ENCODE measurements at regions not wholly inside any gene's neighbourhood (a gene's known extent, or its start where the extent isn't known, plus 50 kb on each side); places are given as distances from the start of the nearest gene placed in this dataset.
"Not testable (repeated sequence)": the region's sequence is repeated elsewhere in the genome, so short reads cannot be mapped to it uniquely, and the experiment has no call there.

DNA sequence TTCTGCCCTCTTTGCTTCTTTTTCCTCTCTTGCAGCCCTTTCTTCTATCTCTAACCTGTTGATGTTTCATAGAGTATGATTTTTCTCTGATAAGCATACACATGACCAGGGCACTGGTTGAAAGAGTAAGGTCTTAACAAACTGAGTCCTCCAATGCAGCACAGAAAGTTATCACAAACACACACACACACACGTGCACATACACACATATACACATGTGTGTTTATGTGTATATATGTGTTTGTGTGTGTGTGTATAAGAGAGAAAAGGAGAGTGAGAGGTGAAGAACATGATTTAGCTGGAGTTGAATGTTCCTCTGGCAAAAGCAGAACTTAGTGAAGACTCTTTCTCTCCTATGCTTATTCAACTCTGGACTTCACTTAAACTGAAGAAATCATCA, 130.0 kb downstream of the KLF6 start:
- TF ChIP-seq, protein P1, sequence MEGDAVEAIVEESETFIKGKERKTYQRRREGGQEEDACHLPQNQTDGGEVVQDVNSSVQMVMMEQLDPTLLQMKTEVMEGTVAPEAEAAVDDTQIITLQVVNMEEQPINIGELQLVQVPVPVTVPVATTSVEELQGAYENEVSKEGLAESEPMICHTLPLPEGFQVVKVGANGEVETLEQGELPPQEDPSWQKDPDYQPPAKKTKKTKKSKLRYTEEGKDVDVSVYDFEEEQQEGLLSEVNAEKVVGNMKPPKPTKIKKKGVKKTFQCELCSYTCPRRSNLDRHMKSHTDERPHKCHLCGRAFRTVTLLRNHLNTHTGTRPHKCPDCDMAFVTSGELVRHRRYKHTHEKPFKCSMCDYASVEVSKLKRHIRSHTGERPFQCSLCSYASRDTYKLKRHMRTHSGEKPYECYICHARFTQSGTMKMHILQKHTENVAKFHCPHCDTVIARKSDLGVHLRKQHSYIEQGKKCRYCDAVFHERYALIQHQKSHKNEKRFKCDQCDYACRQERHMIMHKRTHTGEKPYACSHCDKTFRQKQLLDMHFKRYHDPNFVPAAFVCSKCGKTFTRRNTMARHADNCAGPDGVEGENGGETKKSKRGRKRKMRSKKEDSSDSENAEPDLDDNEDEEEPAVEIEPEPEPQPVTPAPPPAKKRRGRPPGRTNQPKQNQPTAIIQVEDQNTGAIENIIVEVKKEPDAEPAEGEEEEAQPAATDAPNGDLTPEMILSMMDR (conservative IDR thresholded peaks at IDR 0.05 in 1 of 2, IDR thresholded peaks at IDR 0.05 in 1 of 2; ENCODE audit: low read depth in 1 of 2, low read length in 2 of 2), result no peak
- TF ChIP-seq EZH2 (IDR thresholded peaks at IDR 0.05; ENCODE audit: low read length, missing control alignments), result no peak
- no peak for DNase-seq (ENCODE audit: low read depth in 2 of 2)

DNA sequence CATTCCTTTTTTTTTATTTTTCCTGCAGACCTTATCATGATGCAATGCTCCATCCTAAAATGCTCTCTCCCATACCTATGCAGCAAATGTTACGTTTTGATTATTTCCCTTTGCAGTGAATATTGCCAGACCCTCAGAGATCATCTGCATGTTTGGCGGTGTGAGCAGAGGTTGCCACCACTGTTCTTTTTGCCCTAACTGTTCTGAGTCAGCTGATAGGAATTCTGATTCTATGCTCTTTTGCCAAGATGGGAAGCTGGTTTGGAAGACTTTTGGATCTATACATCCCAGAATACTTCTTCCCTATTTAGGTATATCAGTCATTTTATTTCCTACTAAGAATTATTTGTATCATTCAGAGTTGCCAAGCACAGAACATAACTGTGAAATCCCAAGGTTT, 130.5 kb downstream of the KLF6 start:
- no peak overlapping the region for H2AFZ ChIP-seq (ENCODE audit: low read length)
- no peaks in the 10 kb centered on the region for H3K9me3 ChIP-seq (ENCODE audit: control insufficient read depth, insufficient read depth, low read depth, low read length)
- H3K4me3 ChIP-seq (replicated peaks in 1 of 4; ENCODE audit: control extremely low read depth in 1 of 4, insufficient read depth in 1 of 4, low read depth in 3 of 4, low read length in 4 of 4), result no peak overlapping the region
- DNase-seq (ENCODE audit: low read depth in 2 of 2), result peak; percentile 34 to 37
- TF ChIP-seq, protein P1 (conservative IDR thresholded peaks at IDR 0.05 in 1 of 2, IDR thresholded peaks at IDR 0.05 in 1 of 2; ENCODE audit: low read depth in 1 of 2, low read length in 2 of 2), result no peak
- no peak for TF ChIP-seq EZH2 (IDR thresholded peaks at IDR 0.05; ENCODE audit: low read length, missing control alignments)
- H3K4me1 ChIP-seq (ENCODE audit: control insufficient read depth, extremely low read depth, insufficient read depth, low read length), result no peaks in the 10 kb centered on the region
- no peaks in the 10 kb centered on the region for H3K36me3 ChIP-seq (ENCODE audit: control insufficient read depth, insufficient read depth, low read length)
- no peak overlapping the region for H3K4me2 ChIP-seq (ENCODE audit: extremely low read depth, insufficient read depth, low read length)
- no peaks in the 10 kb centered on the region for H3K27me3 ChIP-seq (ENCODE audit: control insufficient read depth, insufficient read depth, low read length)
- H3K9ac ChIP-seq (ENCODE audit: insufficient read depth, low read length), result no peak overlapping the region
- no peaks in the 10 kb centered on the region for H4K20me1 ChIP-seq (ENCODE audit: control insufficient read depth, extremely low read depth, insufficient read depth, low read length)
- no peak overlapping the region for H3K27ac ChIP-seq (ENCODE audit: insufficient read depth, low read length)
- no peaks in the 10 kb centered on the region for H3K79me2 ChIP-seq (ENCODE audit: control insufficient read depth, insufficient read depth, low read length)

More for the DNA sequence above, 130.0 kb downstream of the KLF6 start:
- no peaks in the 10 kb centered on the region for H3K79me2 ChIP-seq (ENCODE audit: control insufficient read depth, insufficient read depth, low read length)
- H3K4me3 ChIP-seq (replicated peaks in 1 of 4; ENCODE audit: control extremely low read depth in 1 of 4, insufficient read depth in 1 of 4, low read depth in 3 of 4, low read length in 4 of 4), result no peak overlapping the region
- no peak overlapping the region for H2AFZ ChIP-seq (ENCODE audit: low read length)
- no peak overlapping the region for H3K27ac ChIP-seq (ENCODE audit: insufficient read depth, low read length)
- H3K9ac ChIP-seq (ENCODE audit: insufficient read depth, low read length), result no peak overlapping the region
- H4K20me1 ChIP-seq (ENCODE audit: control insufficient read depth, extremely low read depth, insufficient read depth, low read length), result no peaks in the 10 kb centered on the region
- H3K27me3 ChIP-seq (ENCODE audit: control insufficient read depth, insufficient read depth, low read length), result no peaks in the 10 kb centered on the region
- no peak overlapping the region for H3K4me2 ChIP-seq (ENCODE audit: extremely low read depth, insufficient read depth, low read length)
- no peaks in the 10 kb centered on the region for H3K4me1 ChIP-seq (ENCODE audit: control insufficient read depth, extremely low read depth, insufficient read depth, low read length)
- no peaks in the 10 kb centered on the region for H3K9me3 ChIP-seq (ENCODE audit: control insufficient read depth, insufficient read depth, low read depth, low read length)
- no peaks in the 10 kb centered on the region for H3K36me3 ChIP-seq (ENCODE audit: control insufficient read depth, insufficient read depth, low read length)

DNA sequence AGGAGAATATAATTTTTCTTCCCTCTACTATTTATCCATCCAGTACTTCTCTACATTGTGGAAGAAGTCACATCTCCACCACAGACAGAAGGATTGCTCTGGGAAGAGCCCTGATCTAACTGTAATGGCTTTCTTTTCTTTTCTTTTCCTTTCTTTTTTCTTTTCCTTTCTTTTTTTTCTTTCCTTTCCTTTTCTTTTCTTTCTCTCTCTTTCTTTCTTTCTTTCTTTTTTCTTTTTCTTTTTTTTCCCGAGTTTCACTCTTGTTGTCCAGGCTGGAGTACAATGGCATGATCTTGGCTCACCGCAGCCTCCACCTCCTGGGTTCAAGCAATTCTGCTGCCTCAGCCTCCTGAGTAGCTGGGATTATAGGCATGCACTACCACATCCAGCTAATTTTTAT, 131.7 kb downstream of the KLF6 start:
- Histone ChIP-seq H3K4me2 (ENCODE audit: extremely low read depth, insufficient read depth, low read length) (peak overlapping the region; percentile 75), H3K4me3 (replicated peaks in 1 of 4; ENCODE audit: control extremely low read depth in 1 of 4, insufficient read depth in 1 of 4, low read depth in 3 of 4, low read length in 4 of 4) (peak overlapping the region in 3 of 4 experiments; percentile 28 to 55 (median 49))
- not testable (repeated sequence) for H3K36me3 ChIP-seq (ENCODE audit: control insufficient read depth, insufficient read depth, low read length); H3K4me1 ChIP-seq (ENCODE audit: control insufficient read depth, extremely low read depth, insufficient read depth, low read length); DNase-seq (ENCODE audit: low read depth in 2 of 2); H3K27ac ChIP-seq (ENCODE audit: insufficient read depth, low read length); H3K9me3 ChIP-seq (ENCODE audit: control insufficient read depth, insufficient read depth, low read depth, low read length); H3K79me2 ChIP-seq (ENCODE audit: control insufficient read depth, insufficient read depth, low read length); H4K20me1 ChIP-seq (ENCODE audit: control insufficient read depth, extremely low read depth, insufficient read depth, low read length); H3K9ac ChIP-seq (ENCODE audit: insufficient read depth, low read length); H2AFZ ChIP-seq (ENCODE audit: low read length); H3K27me3 ChIP-seq (ENCODE audit: control insufficient read depth, insufficient read depth, low read length)
